Panc1 (cell line): ENCODE measurements at regions not wholly inside any gene's neighbourhood (a gene's known extent, or its start where the extent isn't known, plus 50 kb on each side); places are given as distances from the start of the nearest gene placed in this dataset.

Experiments
- POLR2AphosphoS5 ChIP-seq: IDR thresholded peaks from 2 replicates; pipeline ENCODE4 v1.6.1; 2012; ENCODE audit warnings: mild to moderate bottlenecking, low read depth, low read length, moderate library complexity
- TCF7L2 ChIP-seq: IDR thresholded peaks from 2 replicates; pipeline ENCODE4 v1.6.1; 2011; ENCODE audit warnings: mild to moderate bottlenecking, low read depth, low read length, inconsistent platforms
- TF ChIP-seq, protein P1 (sequence below): fragments of 450-650 bp; IDR thresholded peaks from 2 replicates; pipeline ENCODE4 v1.5.1; 2017; ENCODE audit warnings: mild to moderate bottlenecking
- TF ChIP-seq, protein P2 (sequence below), 2 experiments: IDR thresholded peaks; 2 replicates each; pipeline ENCODE4 v1.6.1; 2011 to 2012; ENCODE audit warnings: low read depth in 2 of 2, control low read depth in 1 of 2, low read length in 1 of 2, mild to moderate bottlenecking in 1 of 2, moderate library complexity in 1 of 2; ENCODE audit not compliant: insufficient read depth in 1 of 2

DNA sequence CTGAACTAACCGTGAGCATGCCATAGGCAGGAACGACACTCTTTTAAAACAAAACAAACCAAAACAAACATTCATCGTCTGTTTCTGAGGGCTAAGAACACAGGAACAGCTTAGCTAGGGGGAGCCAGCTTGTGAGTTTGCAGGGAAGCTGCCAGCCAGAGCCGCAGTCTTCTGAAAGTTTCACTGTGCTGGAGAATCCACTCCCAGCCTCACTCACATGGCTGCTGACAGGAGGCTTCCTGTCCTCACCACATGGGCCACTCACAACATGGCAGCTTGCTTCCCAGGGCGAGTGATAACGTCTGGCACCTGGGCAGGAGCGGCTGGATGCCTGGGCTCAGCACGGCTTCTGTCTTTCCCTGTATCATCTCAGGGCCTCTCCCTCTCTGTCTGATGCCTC is 275.2 kb downstream of the MSX2 start:
- TF ChIP-seq, protein P1, sequence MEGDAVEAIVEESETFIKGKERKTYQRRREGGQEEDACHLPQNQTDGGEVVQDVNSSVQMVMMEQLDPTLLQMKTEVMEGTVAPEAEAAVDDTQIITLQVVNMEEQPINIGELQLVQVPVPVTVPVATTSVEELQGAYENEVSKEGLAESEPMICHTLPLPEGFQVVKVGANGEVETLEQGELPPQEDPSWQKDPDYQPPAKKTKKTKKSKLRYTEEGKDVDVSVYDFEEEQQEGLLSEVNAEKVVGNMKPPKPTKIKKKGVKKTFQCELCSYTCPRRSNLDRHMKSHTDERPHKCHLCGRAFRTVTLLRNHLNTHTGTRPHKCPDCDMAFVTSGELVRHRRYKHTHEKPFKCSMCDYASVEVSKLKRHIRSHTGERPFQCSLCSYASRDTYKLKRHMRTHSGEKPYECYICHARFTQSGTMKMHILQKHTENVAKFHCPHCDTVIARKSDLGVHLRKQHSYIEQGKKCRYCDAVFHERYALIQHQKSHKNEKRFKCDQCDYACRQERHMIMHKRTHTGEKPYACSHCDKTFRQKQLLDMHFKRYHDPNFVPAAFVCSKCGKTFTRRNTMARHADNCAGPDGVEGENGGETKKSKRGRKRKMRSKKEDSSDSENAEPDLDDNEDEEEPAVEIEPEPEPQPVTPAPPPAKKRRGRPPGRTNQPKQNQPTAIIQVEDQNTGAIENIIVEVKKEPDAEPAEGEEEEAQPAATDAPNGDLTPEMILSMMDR, result no peak
- TF ChIP-seq POLR2AphosphoS5, result no peak
- TF ChIP-seq, protein P2, sequence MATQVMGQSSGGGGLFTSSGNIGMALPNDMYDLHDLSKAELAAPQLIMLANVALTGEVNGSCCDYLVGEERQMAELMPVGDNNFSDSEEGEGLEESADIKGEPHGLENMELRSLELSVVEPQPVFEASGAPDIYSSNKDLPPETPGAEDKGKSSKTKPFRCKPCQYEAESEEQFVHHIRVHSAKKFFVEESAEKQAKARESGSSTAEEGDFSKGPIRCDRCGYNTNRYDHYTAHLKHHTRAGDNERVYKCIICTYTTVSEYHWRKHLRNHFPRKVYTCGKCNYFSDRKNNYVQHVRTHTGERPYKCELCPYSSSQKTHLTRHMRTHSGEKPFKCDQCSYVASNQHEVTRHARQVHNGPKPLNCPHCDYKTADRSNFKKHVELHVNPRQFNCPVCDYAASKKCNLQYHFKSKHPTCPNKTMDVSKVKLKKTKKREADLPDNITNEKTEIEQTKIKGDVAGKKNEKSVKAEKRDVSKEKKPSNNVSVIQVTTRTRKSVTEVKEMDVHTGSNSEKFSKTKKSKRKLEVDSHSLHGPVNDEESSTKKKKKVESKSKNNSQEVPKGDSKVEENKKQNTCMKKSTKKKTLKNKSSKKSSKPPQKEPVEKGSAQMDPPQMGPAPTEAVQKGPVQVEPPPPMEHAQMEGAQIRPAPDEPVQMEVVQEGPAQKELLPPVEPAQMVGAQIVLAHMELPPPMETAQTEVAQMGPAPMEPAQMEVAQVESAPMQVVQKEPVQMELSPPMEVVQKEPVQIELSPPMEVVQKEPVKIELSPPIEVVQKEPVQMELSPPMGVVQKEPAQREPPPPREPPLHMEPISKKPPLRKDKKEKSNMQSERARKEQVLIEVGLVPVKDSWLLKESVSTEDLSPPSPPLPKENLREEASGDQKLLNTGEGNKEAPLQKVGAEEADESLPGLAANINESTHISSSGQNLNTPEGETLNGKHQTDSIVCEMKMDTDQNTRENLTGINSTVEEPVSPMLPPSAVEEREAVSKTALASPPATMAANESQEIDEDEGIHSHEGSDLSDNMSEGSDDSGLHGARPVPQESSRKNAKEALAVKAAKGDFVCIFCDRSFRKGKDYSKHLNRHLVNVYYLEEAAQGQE (IDR thresholded peaks at IDR 0.05; ENCODE audit: insufficient read depth in 1 of 2, low read depth in 2 of 2, low read length in 1 of 2), result no peak
- TF ChIP-seq TCF7L2, result no peak
